Naive thymus-derived CD4-positive, alpha-beta T cell (primary cell): ENCODE measurements at regions not wholly inside any gene's neighbourhood (a gene's known extent, or its start where the extent isn't known, plus 50 kb on each side); places are given as distances from the start of the nearest gene placed in this dataset.
"Not testable (repeated sequence)": the region's sequence is repeated elsewhere in the genome, so short reads cannot be mapped to it uniquely, and the experiment has no call there.

Experiments used
- ATAC-seq: fragments of 150-1000 bp; cut with Tn5 transposase; 2 replicates; pipeline ENCODE4 v1.10.0; 2021; ENCODE audit warnings: mild to moderate bottlenecking, moderate library complexity
- CTCF ChIA-PET: fragments of 350-600 bp; sonication (Branson Sonifier 250); formaldehyde crosslinking; loops from one replicate; lab custom pipeline; 2021; ENCODE audit warnings: antibody characterized with exemption; lab: Charles Lee
- POLR2A ChIA-PET: fragments of 350-600 bp; sonication (Branson Sonifier 250); formaldehyde crosslinking; loops from one replicate; lab custom pipeline; 2021; ENCODE audit warnings: antibody characterized with exemption, inconsistent platforms; lab: Charles Lee
- DNase-seq, 9 donors: peaks; one replicate each; pipeline versions ENCODE4 v3.0.0 to v3.0.0-alpha.2; 2020 to 2022; ENCODE audit warnings: mixed read lengths in 1 of 9
- H3K27ac ChIP-seq: one replicate; pipeline ENCODE4 v1.7.0; 2013; ENCODE audit warnings: mild to moderate bottlenecking, low read depth, low read length, moderate library complexity
- H3K27me3 ChIP-seq, 2 donors: one replicate each; pipeline ENCODE4 v1.7.0; 2013; ENCODE audit warnings: low read length in 2 of 2, mild to moderate bottlenecking in 2 of 2, moderate library complexity in 2 of 2; ENCODE audit not compliant: control insufficient read depth in 2 of 2, insufficient read depth in 2 of 2
- H3K36me3 ChIP-seq, 3 experiments: 1 replicate in 2 of 3; 2 replicates in 1 of 3; pipeline ENCODE4 v1.7.0; 2013; ENCODE audit warnings: low read length in 3 of 3, mild to moderate bottlenecking in 3 of 3, moderate library complexity in 1 of 3; ENCODE audit not compliant: insufficient read depth in 3 of 3, control insufficient read depth in 2 of 3
- H3K4me1 ChIP-seq, 2 donors: one replicate each; pipeline ENCODE4 v1.7.0; 2013; ENCODE audit warnings: low read length in 2 of 2, mild to moderate bottlenecking in 2 of 2, moderate library complexity in 1 of 2; ENCODE audit not compliant: control insufficient read depth in 2 of 2, insufficient read depth in 2 of 2
- H3K4me3 ChIP-seq: 2 replicates; pipeline ENCODE4 v1.7.0; 2013; ENCODE audit warnings: mild to moderate bottlenecking, low read length
- H3K9me3 ChIP-seq, 3 experiments: 1 replicate in 2 of 3; 2 replicates in 1 of 3; pipeline ENCODE4 v1.7.0; 2013; ENCODE audit warnings: low read length in 3 of 3; ENCODE audit not compliant: control insufficient read depth in 2 of 3
- H3K27ac Mint-ChIP-seq, 9 donors: one replicate each; pipeline ENCODE4 v1.8.0; 2020 to 2022; ENCODE audit warnings: mixed read lengths in 9 of 9, mild to moderate bottlenecking in 8 of 9, moderate library complexity in 5 of 9, inconsistent platforms in 2 of 9
- H3K27me3 Mint-ChIP-seq, 5 donors: one replicate each; pipeline ENCODE4 v1.8.0; 2021 to 2022; ENCODE audit warnings: mixed read lengths in 5 of 5, mild to moderate bottlenecking in 1 of 5
- H3K36me3 Mint-ChIP-seq, 5 donors: one replicate each; pipeline ENCODE4 v1.8.0; 2020 to 2022; ENCODE audit warnings: mixed read lengths in 5 of 5, mild to moderate bottlenecking in 3 of 5, inconsistent platforms in 1 of 5
- H3K4me1 Mint-ChIP-seq, 7 donors: one replicate each; pipeline ENCODE4 v1.8.0; 2020 to 2022; ENCODE audit warnings: mixed read lengths in 7 of 7, mild to moderate bottlenecking in 3 of 7, inconsistent platforms in 1 of 7
- H3K4me3 Mint-ChIP-seq, 10 donors: one replicate each; pipeline ENCODE4 v1.8.0; 2020 to 2022; ENCODE audit warnings: mild to moderate bottlenecking in 10 of 10, mixed read lengths in 10 of 10, moderate library complexity in 6 of 10, inconsistent platforms in 2 of 10
- H3K9me3 Mint-ChIP-seq, 11 donors: one replicate each; pipeline ENCODE4 v1.8.0; 2020 to 2022; ENCODE audit warnings: mixed read lengths in 11 of 11, mild to moderate bottlenecking in 4 of 11, inconsistent platforms in 1 of 11, moderate library complexity in 1 of 11
- intact Hi-C, 2 donors: fragments of 100-400 bp; cut with micrococcal nuclease; formaldehyde crosslinking; loops; one replicate each; pipeline ENCODE4 v1.15.1; 2023

GRCh38 chr4:23105759-23106370 is 413.1 kb downstream of the GBA3 start:
- no peaks in the 10 kb centered on the region for H3K36me3 Mint-ChIP-seq
- intact Hi-C loops = no loop called here
- ChIA-PET CTCF (no interaction called here), POLR2A (no interaction called here)
- no peaks in the 10 kb centered on the region for H3K4me1 Mint-ChIP-seq
- H3K4me3 Mint-ChIP-seq = no peak overlapping the region
- Histone ChIP-seq H3K9me3 (no peaks in the 10 kb centered on the region), H3K27ac (no peak overlapping the region), H3K27me3 (no peaks in the 10 kb centered on the region), H3K4me3 (no peak overlapping the region), H3K36me3 (no peaks in the 10 kb centered on the region), H3K4me1 (no peaks in the 10 kb centered on the region)
- no peak overlapping the region for H3K27ac Mint-ChIP-seq
- DNase-seq = no peak
- peaks cover 0 to 6% (median 0%) of the 10 kb centered on the region in 11 donors for H3K9me3 Mint-ChIP-seq
- ATAC-seq = no peak
- H3K27me3 Mint-ChIP-seq = peaks cover 0 to 18% (median 0%) of the 10 kb centered on the region in 5 donors

- H3K27me3 ChIP-seq = no peaks in the 10 kb centered on the region
- DNase-seq = no peak
- peaks cover 3 to 18% (median 8%) of the 10 kb centered on the region in 11 donors for H3K9me3 Mint-ChIP-seq
Observed at GRCh38 chr4:23097251-23097650, 404.5 kb downstream of the GBA3 start.

GRCh38 chr4:23091711-23092110 is 399.0 kb downstream of the GBA3 start:
- Histone ChIP-seq H3K4me3 (no peak overlapping the region), H3K27ac (no peak overlapping the region), H3K36me3 (no peaks in the 10 kb centered on the region), H3K4me1 (no peaks in the 10 kb centered on the region), H3K27me3 (no peaks in the 10 kb centered on the region), H3K9me3 (no peaks in the 10 kb centered on the region)
- ATAC-seq (no peak), DNase-seq (no peak)
- Mint-ChIP-seq H3K27me3 (no peaks in the 10 kb centered on the region), H3K4me1 (no peaks in the 10 kb centered on the region), H3K27ac (no peak overlapping the region), H3K9me3 (peaks cover 1 to 14% (median 8%) of the 10 kb centered on the region in 11 donors), H3K4me3 (no peak overlapping the region), H3K36me3 (no peaks in the 10 kb centered on the region)
- intact Hi-C loops = no loop called here
- ChIA-PET CTCF (no interaction called here), POLR2A (no interaction called here)

More at GRCh38 chr4:23097251-23097650, 404.5 kb downstream of the GBA3 start:
- CTCF ChIA-PET = no interaction called here
- Mint-ChIP-seq H3K4me3 (no peak overlapping the region), H3K36me3 (no peaks in the 10 kb centered on the region), H3K27ac (no peak overlapping the region), H3K4me1 (no peaks in the 10 kb centered on the region), H3K27me3 (no peaks in the 10 kb centered on the region)
- Histone ChIP-seq H3K27ac (no peak overlapping the region), H3K4me1 (no peaks in the 10 kb centered on the region), H3K4me3 (no peak overlapping the region), H3K9me3 (no peaks in the 10 kb centered on the region), H3K36me3 (no peaks in the 10 kb centered on the region)
- intact Hi-C loops = no loop called here
- ATAC-seq = no peak
- POLR2A ChIA-PET = no interaction called here

- ATAC-seq (no peak), DNase-seq (no peak)
- Histone ChIP-seq H3K4me3 (no peak overlapping the region), H3K4me1 (no peaks in the 10 kb centered on the region), H3K36me3 (no peaks in the 10 kb centered on the region), H3K27me3 (no peaks in the 10 kb centered on the region), H3K27ac (no peak overlapping the region), H3K9me3 (no peaks in the 10 kb centered on the region)
- Mint-ChIP-seq H3K36me3 (peaks cover 0 to 4% (median 0%) of the 10 kb centered on the region in 5 donors), H3K9me3 (peaks cover 4 to 21% (median 10%) of the 10 kb centered on the region in 11 donors), H3K27ac (no peak overlapping the region), H3K4me1 (no peaks in the 10 kb centered on the region), H3K4me3 (no peak overlapping the region), H3K27me3 (no peaks in the 10 kb centered on the region)
- ChIA-PET CTCF (no interaction called here), POLR2A (no interaction called here)
- intact Hi-C loops = no loop called here
Observed at GRCh38 chr4:23085249-23085568, 392.5 kb downstream of the GBA3 start.

- no peaks in the 10 kb centered on the region for H3K9me3 ChIP-seq
- no peaks in the 10 kb centered on the region for H3K4me1 ChIP-seq
- Mint-ChIP-seq H3K36me3 (peaks cover 0 to 4% (median 0%) of the 10 kb centered on the region in 5 donors), H3K4me1 (no peaks in the 10 kb centered on the region), H3K9me3 (peaks cover 5 to 23% (median 12%) of the 10 kb centered on the region in 11 donors), H3K27ac (no peak overlapping the region), H3K27me3 (no peaks in the 10 kb centered on the region), H3K4me3 (no peak overlapping the region)
- H3K27ac ChIP-seq = no peak overlapping the region
- DNase-seq (no peak), ATAC-seq (no peak)
- CTCF ChIA-PET = no interaction called here
- no peak overlapping the region for H3K4me3 ChIP-seq
- H3K36me3 ChIP-seq = no peaks in the 10 kb centered on the region
- intact Hi-C loops = no loop called here
- H3K27me3 ChIP-seq = no peaks in the 10 kb centered on the region
- POLR2A ChIA-PET = no interaction called here
Observed at GRCh38 chr4:23084559-23085248, 392.0 kb downstream of the GBA3 start.

GRCh38 chr4:23083391-23083790 is 390.7 kb downstream of the GBA3 start:
- Mint-ChIP-seq H3K27ac (no peak overlapping the region), H3K4me1 (no peaks in the 10 kb centered on the region), H3K4me3 (no peak overlapping the region), H3K27me3 (no peaks in the 10 kb centered on the region), H3K9me3 (peaks cover 6 to 31% (median 15%) of the 10 kb centered on the region in 11 donors), H3K36me3 (peaks cover 0 to 4% (median 0%) of the 10 kb centered on the region in 5 donors)
- Histone ChIP-seq H3K36me3 (no peaks in the 10 kb centered on the region), H3K4me3 (no peak overlapping the region), H3K27me3 (no peaks in the 10 kb centered on the region), H3K9me3 (no peaks in the 10 kb centered on the region), H3K4me1 (no peaks in the 10 kb centered on the region), H3K27ac (no peak overlapping the region)
- intact Hi-C loops = no loop called here
- POLR2A ChIA-PET = no interaction called here
- CTCF ChIA-PET = no interaction called here
- ATAC-seq (no peak), DNase-seq (no peak)

GRCh38 chr4:23080171-23080570 is 387.4 kb downstream of the GBA3 start:
- H3K27ac Mint-ChIP-seq, CTCF ChIA-PET, H3K27me3 ChIP-seq, H3K4me1 ChIP-seq, DNase-seq, ATAC-seq, H3K4me3 ChIP-seq, H3K27ac ChIP-seq, POLR2A ChIA-PET, H3K36me3 ChIP-seq, H3K4me1 Mint-ChIP-seq, H3K36me3 Mint-ChIP-seq, H3K4me3 Mint-ChIP-seq, intact Hi-C loops, H3K27me3 Mint-ChIP-seq, H3K9me3 ChIP-seq: not testable (repeated sequence)
- H3K9me3 Mint-ChIP-seq = peaks cover 6 to 31% (median 17%) of the 10 kb centered on the region in 11 donors
